GM19468 (cell line): ENCODE measurements at regions not wholly inside any gene's neighbourhood (a gene's known extent, or its start where the extent isn't known, plus 50 kb on each side); places are given as distances from the start of the nearest gene placed in this dataset.
"Not testable (repeated sequence)": the region's sequence is repeated elsewhere in the genome, so short reads cannot be mapped to it uniquely, and the experiment has no call there.

Source experiments
- ATAC-seq: cut with Tn5 transposase; IDR thresholded peaks from one replicate; pipeline ENCODE4 v1.9.1; 2021; ENCODE audit warnings: mild to moderate bottlenecking, moderate library complexity, moderate number of reproducible peaks; ENCODE audit not compliant: unreplicated experiment; ENCODE audit errors: extremely low read depth

DNA sequence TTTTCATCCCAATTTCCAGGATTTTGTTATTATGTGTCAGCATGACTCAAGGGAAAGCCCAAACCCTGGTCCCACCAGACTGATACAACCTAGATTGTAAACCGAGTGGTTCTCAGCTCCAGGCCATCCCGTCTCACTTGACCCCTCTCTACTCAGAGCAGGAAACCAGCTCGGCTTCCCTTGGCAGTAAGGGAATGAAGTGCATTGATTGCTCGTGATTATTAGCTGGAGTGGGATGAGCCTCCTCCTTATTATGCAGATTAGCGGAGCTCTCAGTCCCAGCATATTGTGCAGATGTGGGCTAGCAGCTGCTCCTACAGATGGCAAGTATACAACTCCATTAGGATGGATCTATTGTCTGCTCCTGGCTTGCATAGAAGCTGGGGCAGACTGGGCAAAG lies 167.6 kb downstream of the LNPK start:
- ATAC-seq = no peak

DNA sequence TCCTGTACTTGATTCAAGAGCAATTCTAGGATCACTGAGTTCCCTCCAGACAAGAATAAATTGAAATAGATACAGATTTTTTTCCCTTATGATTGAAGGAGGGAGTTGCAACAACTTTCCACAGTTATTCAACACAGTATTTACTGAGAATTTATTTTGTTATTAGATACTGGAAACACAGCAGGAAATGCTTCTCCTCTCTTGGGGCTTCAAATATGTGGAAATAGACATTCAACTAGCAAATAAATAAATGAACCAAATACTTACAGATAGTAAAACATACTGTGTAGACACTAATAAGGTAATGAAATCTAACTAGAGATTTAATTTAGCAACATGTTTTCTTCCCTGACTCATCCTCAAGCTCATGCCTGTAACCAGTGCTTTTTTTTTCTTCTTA lies 169.2 kb downstream of the LNPK start:
- ATAC-seq = no peak

DNA sequence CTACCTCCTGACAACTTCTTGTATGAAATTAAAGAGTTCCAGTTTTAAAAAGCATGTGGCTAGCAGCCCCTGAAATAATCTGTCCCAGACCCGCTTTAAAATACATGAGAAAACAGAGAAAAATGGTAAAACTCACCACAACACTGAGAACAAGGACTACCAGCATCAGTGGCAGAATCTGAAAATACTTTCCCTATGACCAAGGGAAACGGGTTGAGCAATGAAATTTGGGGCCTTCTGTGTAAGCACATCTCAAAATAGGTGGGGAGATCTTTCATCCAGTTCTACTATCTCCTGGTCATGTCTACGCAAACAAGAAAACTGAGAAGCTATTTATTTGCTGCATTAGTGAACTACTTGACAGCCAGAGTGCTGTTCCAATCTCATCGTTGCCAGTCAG lies 172.3 kb downstream of the LNPK start:
- ATAC-seq = no peak

DNA sequence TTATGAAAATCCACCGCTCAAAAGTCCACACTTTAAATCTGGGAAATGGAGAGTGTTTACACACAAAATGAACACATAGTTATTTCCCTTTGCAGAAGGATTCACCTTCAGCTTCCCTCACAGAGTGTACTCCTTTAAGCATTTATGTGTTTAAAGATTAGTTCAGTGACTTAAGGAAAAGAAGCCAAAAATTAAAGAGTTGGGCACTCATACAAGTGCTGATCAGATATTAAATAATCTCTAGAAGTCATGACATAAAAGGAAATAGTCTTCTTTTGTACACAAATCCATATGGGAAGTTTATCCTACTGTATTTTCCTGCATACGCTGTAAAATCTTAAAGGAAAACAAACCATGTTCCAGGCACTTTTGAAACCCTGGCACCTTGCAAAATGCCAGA lies 174.2 kb downstream of the LNPK start:
- no peak for ATAC-seq

DNA sequence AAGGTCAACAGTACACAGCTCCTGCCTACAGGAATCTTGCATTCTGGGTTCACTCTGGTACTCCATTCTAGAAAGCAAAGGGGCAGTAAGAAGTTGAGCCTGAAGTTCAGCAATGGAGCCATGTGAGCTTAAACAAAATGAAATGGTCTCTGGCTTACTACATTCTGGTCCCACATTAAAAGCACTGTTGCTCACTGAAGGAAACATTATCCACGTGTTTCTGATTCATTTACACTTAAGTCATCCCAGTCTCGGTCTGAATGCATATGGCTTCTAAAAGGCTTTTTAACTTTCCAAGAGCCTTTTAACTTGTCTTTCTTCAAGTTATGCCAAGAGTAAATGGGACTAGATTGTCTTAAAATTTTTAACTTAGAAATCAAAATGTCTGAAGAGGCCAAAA lies 177.8 kb downstream of the LNPK start:
- no peak for ATAC-seq

DNA sequence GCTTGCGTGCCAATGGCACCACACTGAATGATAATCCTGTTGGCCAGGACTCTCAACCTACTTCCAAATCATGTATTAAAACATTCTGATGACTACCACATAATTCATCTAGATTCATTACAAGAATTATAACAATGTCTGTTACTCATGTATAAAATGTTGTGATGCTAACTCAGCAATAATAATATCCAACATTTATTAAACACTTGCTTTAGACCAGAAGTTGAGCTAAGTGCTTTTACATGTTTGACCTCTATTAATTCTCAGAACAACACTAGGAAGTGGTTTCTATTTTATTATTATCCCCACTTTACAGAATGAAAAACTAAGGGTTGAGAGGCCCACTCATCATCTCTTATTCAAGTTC lies 178.4 kb downstream of the LNPK start:
- no peak for ATAC-seq

DNA sequence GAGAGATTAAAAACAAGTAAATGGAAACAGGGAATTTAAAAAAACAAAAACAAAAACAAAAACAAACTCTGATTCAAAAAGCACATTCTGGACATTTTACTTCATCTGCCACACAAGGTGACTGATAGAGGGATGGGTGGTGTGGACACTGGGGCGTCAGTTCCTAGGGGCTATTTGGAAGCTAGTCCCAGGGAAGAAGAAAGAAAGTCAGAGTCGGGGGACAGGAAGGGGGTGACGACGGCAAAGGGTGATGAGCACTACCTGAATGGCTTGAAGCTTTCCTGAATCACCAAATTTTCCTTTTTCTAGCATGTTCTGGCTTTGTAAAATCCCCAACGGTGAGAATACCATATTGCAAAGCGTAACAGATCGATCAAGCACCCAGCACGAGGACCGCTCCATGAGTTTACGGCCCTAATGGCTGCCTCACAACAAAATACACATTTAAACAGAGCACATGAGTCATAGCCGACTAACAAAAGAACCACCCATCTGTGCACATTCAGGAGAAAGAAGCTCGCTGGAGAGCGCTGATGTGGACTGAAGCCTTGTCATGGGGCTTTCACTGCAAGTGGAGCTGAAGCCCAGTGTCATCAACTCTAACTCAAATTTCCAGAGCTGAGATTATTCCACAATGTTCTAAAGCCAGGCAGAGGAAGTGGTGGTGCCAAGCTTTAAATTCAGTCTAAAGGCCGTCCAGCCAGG lies 178.9 kb downstream of the LNPK start:
- no peak for ATAC-seq

DNA sequence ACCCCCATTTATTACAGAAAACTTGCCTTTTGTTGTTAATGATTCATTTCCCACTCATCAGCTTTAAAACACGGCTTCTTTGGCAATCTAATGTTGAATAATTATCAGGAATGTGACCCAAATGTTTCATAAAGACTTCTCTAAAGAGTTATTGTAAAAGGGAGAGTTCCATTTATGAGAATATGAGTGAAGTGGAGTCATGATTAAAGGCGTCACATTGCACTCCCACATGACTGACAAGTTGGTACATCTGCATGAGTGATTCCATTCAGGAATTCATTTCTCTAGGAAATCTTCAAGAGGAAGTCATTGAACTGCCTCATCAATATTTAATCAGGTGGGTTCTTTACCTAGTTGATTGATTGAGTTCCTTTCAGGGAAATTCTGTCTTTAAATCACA lies 184.8 kb downstream of the LNPK start:
- ATAC-seq = no peak

DNA sequence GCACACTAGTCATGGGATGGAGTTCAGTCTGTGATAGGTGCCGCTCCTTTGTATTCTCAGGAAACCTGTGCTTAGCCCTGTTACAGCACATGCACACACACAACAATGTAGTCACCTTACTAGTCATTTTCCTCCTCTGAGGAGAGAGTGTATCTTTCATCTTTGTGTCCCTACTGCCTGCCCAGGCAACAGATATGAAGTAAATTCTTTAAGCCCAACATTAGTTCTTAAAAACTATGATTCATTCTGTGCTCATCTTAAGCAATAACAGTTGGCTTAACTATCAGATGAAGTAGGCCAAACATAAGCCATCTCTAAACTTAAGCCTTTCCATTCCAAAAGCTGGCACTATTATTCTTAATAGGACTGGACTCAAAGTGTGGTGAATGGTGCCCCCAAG lies 186.5 kb downstream of the LNPK start:
- no peak for ATAC-seq

DNA sequence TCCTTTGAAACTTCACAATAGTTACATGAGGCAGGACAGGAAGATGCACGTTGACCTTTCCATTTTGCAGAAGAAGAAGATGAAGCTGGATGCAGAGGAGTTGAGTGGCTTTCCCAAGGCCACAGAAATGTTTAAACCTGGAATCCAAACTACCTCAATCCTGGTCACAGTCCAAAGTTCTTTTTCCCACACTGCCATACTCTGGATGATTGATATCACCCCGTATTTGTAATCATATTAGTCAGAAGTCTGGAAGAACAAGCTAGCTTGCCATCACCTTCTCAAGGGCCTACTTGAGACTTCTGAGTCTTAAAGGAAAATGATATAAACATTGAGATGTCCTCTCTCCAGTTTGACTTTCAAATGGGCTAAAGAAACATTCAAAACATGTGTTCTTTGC lies 190.1 kb downstream of the LNPK start:
- ATAC-seq = no peak

DNA sequence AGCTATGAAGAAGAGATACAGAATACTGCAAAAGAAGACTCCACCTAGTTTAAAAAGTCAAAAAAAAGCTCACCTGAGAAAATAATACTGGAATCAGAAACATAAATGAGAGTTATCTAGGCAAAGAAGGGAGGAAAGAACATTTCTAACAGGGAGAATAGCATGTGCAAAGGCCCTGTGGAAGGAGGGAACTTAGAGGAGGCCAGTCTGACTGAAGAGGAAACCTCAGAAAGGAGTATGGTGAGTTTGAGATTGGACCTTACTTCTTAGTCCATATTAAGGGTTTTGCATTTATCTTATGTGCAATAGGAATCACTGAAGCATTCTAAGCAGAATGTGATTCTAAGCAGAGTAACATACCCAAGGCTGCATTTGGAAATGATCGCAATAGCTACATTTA lies 193.2 kb downstream of the LNPK start:
- no peak for ATAC-seq

DNA sequence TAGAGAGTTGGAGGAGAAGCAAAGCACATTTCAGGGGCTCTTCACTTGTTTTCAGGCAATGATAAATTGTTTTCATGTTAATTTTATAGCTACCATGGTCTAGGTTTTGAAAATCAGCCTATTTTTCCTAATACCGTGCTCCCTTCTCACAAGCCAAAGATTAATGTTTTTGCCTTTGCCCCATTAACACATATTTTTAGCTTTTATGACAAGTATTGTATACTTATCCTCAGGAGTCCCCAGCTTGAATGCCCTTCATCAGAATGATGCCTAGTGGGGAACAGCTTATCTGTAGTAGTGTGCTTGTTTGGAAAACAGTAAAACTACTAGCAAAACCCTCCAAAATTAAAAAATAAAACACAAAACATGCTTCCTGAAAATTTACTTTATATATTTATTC lies 194.0 kb downstream of the LNPK start:
- ATAC-seq = no peak

DNA sequence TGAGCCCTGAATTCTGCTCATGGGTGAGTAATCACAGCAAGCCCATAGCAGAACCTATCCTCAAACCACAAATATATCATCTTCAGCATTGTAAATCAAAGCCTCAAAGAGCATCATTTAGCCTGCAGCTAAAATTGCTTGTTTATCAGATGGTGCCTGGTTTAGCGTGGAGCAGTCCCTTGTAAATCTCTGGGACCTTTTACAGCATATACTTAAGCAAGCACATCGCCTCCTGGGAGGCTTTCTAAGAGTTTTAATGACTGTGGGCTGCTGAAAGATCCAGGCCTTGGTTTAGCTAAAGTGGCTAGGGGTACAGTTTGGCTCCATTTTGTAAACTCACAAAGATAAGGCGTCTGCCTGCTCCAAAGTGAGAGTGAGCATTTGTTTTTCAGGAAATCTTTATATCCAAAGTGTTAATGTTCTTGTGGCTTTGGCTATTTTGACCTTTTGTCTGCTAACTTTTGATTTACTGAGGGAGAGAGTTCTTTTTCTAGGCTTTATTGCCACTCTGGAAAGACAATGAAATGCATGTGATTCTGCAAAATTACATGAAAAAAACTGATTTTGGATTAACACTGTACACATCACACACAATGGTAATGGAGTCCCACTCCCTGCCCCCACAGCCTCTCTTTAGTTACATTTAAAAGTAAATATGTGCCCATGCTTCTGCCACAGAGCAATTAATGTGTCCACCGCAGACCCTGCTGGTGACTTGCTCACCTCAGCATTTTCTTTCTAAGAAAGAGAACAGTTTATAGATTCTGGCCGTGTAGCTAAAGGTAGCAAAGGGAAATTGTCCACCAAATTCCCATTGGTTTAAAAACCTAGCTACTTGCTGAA lies 194.8 kb downstream of the LNPK start:
- ATAC-seq = no peak

DNA sequence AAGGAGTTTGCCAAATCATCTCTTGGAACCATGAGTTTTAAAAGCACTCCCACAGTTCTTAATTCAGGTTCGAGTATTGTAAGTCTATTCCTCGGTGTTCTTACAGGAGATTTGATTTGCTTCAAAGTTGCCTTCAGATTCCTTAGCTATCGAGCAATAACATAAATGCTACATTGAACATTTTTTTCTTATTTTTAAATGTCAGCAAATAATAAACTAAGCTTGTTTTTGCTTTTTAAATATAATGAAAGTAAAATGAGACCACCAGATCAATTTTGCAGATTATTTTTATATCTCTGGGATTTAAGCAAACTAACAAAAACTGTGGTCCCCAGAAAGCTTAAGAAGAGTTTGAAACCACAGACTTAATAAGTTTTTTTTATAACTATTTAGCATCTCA lies 195.5 kb downstream of the LNPK start:
- no peak for ATAC-seq

DNA sequence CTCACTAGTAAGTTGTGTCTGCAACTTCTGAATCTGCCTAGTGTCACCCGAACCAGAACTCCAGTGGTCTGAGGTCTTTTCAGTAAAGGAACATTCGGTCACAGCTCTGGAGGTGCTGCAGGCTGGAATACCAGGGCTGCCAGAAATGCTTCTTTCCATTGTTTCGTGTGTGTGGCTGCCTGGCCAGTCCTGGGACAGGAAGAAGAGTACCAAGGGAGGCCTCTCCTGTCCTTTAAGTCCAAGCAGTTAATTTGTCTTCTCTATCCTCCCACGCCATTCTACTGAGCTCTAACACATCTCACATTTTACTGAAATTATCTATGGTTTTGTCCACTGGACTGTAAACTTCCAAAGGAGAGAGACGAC lies 196.0 kb downstream of the LNPK start:
- ATAC-seq = no peak

DNA sequence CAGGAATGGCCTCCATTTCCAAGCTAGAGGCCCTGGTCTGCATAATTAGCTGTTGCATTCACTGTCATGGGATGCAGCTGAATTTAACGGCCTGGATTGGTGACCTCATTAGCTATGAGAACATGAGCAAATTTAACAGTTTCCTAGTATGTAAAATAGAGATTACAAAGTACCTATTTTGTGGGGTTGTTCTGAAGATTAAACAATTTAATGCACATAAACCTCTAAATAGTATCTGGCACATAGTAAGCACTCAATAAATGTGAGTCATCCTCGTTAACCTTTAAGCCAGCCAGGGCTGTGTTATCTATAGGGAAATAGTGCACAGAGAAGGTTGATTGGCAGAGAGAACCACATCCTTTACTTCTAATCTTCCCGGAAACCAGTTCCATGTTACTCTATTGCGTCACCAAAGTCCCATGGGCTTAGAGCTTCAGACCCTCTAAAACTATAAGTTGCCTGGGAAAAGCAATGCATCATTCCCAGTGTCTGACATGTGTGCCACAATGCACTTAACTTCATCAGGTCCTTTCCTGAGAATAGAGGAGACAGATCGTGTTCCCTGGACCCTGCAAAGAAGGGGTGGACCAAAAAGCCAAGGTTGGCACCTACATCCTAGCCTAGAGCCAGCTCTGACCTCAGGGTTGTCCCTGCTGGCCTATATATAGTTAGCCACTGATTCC lies 196.5 kb downstream of the LNPK start:
- no peak for ATAC-seq

DNA sequence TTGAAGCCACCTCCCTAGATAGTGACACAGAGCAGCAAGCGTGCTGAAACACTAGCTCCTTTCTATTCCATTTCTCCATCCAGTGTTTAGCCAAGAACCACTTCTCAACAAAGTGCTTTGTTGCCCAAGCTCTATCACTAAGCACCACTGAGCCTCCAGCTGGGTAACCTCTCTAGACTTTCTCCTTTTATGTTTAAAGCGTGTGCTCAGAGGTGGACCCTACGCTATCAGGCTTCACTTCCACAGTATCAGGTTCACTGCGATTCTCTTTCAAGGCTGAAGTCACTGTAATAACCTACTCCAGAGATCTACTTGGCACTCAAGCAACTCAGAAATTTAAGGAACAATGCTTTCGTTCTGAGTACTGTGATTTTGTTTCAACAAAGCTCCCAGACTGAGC lies 197.9 kb downstream of the LNPK start:
- ATAC-seq = no peak

DNA sequence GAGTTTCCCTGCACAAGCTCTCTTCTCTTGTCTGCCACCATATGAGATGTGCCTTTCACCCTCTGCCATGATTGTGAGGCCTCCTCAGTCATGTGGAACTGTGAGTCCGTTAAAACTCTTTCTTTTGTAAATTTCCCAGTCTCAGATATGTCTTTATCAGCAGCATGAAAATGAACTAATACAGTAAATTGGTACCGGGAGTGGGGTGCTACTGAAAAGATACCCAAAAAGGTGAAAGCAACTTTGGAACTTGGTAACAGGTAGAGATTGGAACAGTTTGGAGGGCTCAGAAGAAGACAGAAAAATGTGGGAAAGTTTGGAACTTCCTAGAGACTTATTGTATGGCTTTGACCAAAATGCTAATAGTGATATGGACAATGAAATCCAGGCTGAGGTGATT lies 205.6 kb downstream of the LNPK start:
- ATAC-seq = not testable (repeated sequence)

DNA sequence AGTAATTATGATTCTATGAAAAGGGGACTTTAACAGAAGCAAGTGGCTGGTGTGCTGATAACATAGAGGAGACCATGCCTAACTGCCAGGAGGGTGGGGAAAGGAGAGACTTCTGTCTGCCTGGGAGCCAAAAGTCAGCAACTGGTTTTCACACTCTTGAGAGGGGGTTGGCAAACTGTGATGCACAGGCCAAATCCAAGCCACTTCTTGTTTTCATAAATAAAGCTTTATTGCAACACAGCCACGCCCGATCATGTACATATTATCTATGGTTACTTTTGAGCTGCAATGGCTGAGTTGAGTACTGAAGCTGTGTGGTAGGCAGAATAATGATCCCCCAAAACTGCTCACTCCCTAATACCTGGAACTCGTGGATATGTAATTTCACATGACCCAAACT lies 208.4 kb downstream of the LNPK start:
- ATAC-seq = no peak

DNA sequence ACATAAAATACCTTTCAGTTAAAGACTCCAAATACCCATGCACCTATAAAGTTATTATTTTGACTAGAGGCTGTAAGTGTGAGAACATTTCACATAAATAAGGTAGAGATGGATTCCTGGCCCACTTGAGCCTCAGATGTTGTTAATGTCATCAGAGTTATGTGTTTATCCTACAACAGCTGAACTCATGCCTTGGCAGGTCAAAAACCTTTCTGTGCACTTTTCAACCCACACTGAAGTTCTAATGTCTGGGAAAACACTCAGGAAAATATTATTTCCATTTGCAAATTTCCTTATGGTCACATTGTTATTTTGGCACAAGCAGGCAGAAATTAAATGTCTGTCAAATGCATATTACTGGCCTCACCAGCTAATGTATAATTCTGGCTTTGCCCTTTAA lies 209.2 kb downstream of the LNPK start:
- no peak for ATAC-seq

DNA sequence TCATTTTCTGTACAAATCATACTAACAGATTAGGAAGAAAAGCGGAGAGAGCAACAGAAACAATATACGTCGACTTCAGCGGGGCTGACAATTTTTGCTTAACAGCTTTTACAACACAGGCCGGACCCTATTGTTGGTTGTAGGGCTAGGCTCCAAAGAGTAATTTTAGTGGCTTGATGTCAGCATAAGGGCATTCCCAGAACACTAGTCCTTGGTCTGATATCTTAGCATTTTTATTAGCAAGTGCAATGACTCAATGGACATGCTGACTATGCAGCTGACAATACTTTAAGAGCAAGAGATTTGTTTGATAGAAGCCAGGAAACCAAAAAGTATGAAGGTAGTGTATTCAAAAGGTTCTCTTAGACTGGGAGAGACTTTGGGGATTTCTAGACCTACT lies 209.9 kb downstream of the LNPK start:
- ATAC-seq = no peak
